Caco-2 (cell line): ENCODE measurements at regions not wholly inside any gene's neighbourhood (a gene's known extent, or its start where the extent isn't known, plus 50 kb on each side); places are given as distances from the start of the nearest gene placed in this dataset.

Experiments
- BruUV-seq: library from RNA; stranded (reverse); fragments of 400-500 nt; replicated peaks from 2 replicates; lab custom pipeline; 2021; lab: Mats Ljungman, UMichigan
- CTCF ChIA-PET: fragments of 300-600 bp; sonication (Branson Sonifier 250); formaldehyde crosslinking; loops from one replicate; lab custom pipeline; 2022; ENCODE audit warnings: antibody characterized with exemption; lab: Charles Lee
- POLR2A ChIA-PET: fragments of 300-600 bp; sonication (Branson Sonifier 250); formaldehyde crosslinking; loops from one replicate; lab custom pipeline; 2022; ENCODE audit warnings: antibody characterized with exemption; lab: Charles Lee
- DNase-seq, 2 experiments: peaks; one replicate each; pipeline versions ENCODE4 v3.0.0 to v3.0.0-alpha.2; 2020 to 2022
- H3K27me3 ChIP-seq: replicated peaks from 2 replicates; pipeline ENCODE4 v1.6.0; 2011; ENCODE audit warnings: low read length; ENCODE audit not compliant: control insufficient read depth, insufficient read depth
- H3K36me3 ChIP-seq: 2 replicates; pipeline ENCODE4 v1.5.1; 2011; ENCODE audit warnings: low read length; ENCODE audit not compliant: control insufficient read depth, insufficient read depth
- H3K4me1 ChIP-seq: fragments of 250-450 bp; sonication (Bioruptor Pico); 2 replicates; pipeline ENCODE4 v1.5.1; 2020; ENCODE audit warnings: mild to moderate bottlenecking
- H3K4me3 ChIP-seq: 2 replicates; pipeline ENCODE4 v1.5.1; 2011; ENCODE audit warnings: low read depth, mild to moderate bottlenecking, control low read depth, low read length
- H3K9me3 ChIP-seq: fragments of 250-450 bp; sonication (Bioruptor Pico); 2 replicates; pipeline ENCODE4 v1.5.1; 2020; ENCODE audit warnings: mild to moderate bottlenecking, moderate library complexity
- H3K27ac Mint-ChIP-seq: one replicate; pipeline ENCODE4 v1.8.0; 2022; ENCODE audit warnings: mixed read lengths; ENCODE audit not compliant: unreplicated experiment
- H3K27me3 Mint-ChIP-seq: one replicate; pipeline ENCODE4 v1.8.0; 2022; ENCODE audit warnings: mixed read lengths; ENCODE audit not compliant: insufficient read depth, unreplicated experiment
- H3K36me3 Mint-ChIP-seq: one replicate; pipeline ENCODE4 v1.8.0; 2022; ENCODE audit warnings: mild to moderate bottlenecking, mixed read lengths; ENCODE audit not compliant: insufficient read depth, unreplicated experiment
- H3K4me1 Mint-ChIP-seq: one replicate; pipeline ENCODE4 v1.8.0; 2022; ENCODE audit warnings: low read depth, mixed read lengths; ENCODE audit not compliant: unreplicated experiment
- H3K4me3 Mint-ChIP-seq: one replicate; pipeline ENCODE4 v1.8.0; 2022; ENCODE audit warnings: mild to moderate bottlenecking, moderate library complexity, mixed read lengths; ENCODE audit not compliant: unreplicated experiment
- H3K9me3 Mint-ChIP-seq: one replicate; pipeline ENCODE4 v1.8.0; 2022; ENCODE audit warnings: mixed read lengths; ENCODE audit not compliant: unreplicated experiment
- intact Hi-C: fragments of 100-400 bp; cut with micrococcal nuclease; formaldehyde crosslinking; loops from one replicate; pipeline ENCODE4 v1.10.0; 2022; ENCODE audit not compliant: unreplicated experiment
- TF ChIP-seq, protein P1 (sequence below), 2 experiments: fragments of 200-600 bp in 1 of 2; IDR thresholded peaks; 1 replicate in 1 of 2; 2 replicates in 1 of 2; pipeline versions ENCODE4 v1.5.1 to v1.8.0; 2011 to 2022; ENCODE audit warnings: antibody characterized with exemption in 1 of 2, control low read depth in 1 of 2, inconsistent platforms in 1 of 2, low read depth in 1 of 2, low read length in 1 of 2, mild to moderate bottlenecking in 1 of 2, moderate library complexity in 1 of 2; ENCODE audit not compliant: insufficient read depth in 1 of 2, severe bottlenecking in 1 of 2, unreplicated experiment in 1 of 2

DNA sequence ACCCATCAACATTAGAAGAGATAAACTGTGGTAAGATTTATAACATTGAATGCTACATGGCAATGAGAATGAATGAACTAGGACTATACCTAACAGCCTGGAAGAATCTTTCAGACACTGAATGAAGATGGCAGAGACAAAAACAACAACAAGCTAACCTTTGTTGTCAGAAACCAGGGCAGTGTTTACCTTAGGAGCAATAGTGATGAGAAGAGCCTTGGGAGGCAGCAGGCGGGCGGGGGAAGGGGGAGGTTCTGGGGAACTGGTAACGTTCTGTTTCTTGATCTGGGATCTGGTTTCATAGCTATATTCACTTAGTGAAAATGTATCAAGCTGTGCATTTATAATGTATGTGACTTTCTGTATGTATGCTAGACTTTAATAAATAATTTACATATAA lies 139.0 kb upstream of the TNRC6C start:
- Mint-ChIP-seq H3K4me3 (no peak overlapping the region), H3K27me3 (peaks cover 18% of the 10 kb centered on the region), H3K4me1 (no peaks in the 10 kb centered on the region), H3K36me3 (no peaks in the 10 kb centered on the region), H3K27ac (no peak overlapping the region), H3K9me3 (no peaks in the 10 kb centered on the region)
- no peaks in the 10 kb centered on the region for H3K9me3 ChIP-seq
- ChIA-PET POLR2A (no interaction called here), CTCF (no interaction called here)
- TF ChIP-seq, protein P1, sequence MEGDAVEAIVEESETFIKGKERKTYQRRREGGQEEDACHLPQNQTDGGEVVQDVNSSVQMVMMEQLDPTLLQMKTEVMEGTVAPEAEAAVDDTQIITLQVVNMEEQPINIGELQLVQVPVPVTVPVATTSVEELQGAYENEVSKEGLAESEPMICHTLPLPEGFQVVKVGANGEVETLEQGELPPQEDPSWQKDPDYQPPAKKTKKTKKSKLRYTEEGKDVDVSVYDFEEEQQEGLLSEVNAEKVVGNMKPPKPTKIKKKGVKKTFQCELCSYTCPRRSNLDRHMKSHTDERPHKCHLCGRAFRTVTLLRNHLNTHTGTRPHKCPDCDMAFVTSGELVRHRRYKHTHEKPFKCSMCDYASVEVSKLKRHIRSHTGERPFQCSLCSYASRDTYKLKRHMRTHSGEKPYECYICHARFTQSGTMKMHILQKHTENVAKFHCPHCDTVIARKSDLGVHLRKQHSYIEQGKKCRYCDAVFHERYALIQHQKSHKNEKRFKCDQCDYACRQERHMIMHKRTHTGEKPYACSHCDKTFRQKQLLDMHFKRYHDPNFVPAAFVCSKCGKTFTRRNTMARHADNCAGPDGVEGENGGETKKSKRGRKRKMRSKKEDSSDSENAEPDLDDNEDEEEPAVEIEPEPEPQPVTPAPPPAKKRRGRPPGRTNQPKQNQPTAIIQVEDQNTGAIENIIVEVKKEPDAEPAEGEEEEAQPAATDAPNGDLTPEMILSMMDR (IDR thresholded peaks at IDR 0.05; ENCODE audit: insufficient read depth in 1 of 2, low read depth in 1 of 2, low read length in 1 of 2, severe bottlenecking in 1 of 2, unreplicated experiment in 1 of 2) = no peak
- no peak overlapping the region for H3K4me3 ChIP-seq
- DNase-seq = no peak
- BruUV-seq = no TSS peak
- intact Hi-C loops = no loop called here
- H3K27me3 ChIP-seq = no peaks in the 10 kb centered on the region
- no peaks in the 10 kb centered on the region for H3K4me1 ChIP-seq
- no peaks in the 10 kb centered on the region for H3K36me3 ChIP-seq

GRCh38 chr17:77821114-77821513 lies 137.4 kb upstream of the TNRC6C start:
- CTCF ChIA-PET = no interaction called here
- no peak overlapping the region for H3K4me3 Mint-ChIP-seq
- peaks cover 18% of the 10 kb centered on the region for H3K27me3 Mint-ChIP-seq
- no peaks in the 10 kb centered on the region for H3K36me3 Mint-ChIP-seq
- H3K9me3 ChIP-seq = no peaks in the 10 kb centered on the region
- TF ChIP-seq, protein P1 (IDR thresholded peaks at IDR 0.05; ENCODE audit: insufficient read depth in 1 of 2, low read depth in 1 of 2, low read length in 1 of 2, severe bottlenecking in 1 of 2, unreplicated experiment in 1 of 2) = no peak
- BruUV-seq = no TSS peak
- DNase-seq = peak in 1 of 2 experiments; percentile 24
- H3K36me3 ChIP-seq = no peaks in the 10 kb centered on the region
- H3K27ac Mint-ChIP-seq = no peak overlapping the region
- intact Hi-C loops = loop anchor here (5.0 kb wide), 1 partner anchor 191 kb away; no protein-coding TSS in a partner anchor
- H3K4me1 Mint-ChIP-seq = no peaks in the 10 kb centered on the region
- H3K27me3 ChIP-seq = no peaks in the 10 kb centered on the region
- no peaks in the 10 kb centered on the region for H3K9me3 Mint-ChIP-seq
- H3K4me3 ChIP-seq = no peak overlapping the region
- POLR2A ChIA-PET = no interaction called here
- no peaks in the 10 kb centered on the region for H3K4me1 ChIP-seq

DNA sequence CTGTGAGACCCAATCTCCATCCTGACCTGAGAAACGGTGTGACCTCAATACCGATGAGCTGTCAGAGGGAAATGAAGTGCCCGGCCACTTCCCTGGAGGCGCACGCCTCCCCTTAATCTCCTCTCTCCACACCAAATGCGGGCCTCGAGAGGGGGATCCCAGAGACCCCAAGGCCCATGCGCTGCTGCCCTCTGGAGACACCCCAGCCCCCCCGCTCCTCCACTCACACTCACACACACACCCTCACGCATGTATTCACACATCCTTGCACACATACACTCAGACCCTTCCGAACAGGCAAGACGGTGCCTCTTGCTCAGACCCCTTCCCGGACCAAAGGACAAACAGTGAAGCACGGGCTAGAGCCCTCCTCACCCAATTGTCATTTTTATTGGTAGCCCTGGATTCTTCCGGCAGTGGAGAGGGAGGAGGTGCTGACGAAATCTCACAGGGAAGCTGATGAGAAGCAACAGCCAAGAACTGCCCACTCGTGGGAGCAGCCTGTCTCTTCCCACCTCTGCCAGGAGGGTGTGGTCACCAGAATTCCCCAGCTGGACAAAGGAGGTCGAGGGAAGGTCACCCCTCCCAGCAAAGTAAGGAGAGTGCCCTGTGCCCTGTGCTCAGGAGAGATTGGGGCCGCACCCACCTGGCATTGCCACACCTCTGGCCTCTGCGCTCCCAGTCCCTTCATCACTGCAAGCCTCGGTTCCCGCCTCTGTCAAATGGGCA lies 136.0 kb upstream of the TNRC6C start:
- H3K36me3 ChIP-seq = no peaks in the 10 kb centered on the region
- POLR2A ChIA-PET = no interaction called here
- CTCF ChIA-PET = no interaction called here
- H3K4me3 ChIP-seq = no peak overlapping the region
- Mint-ChIP-seq H3K27ac (no peak overlapping the region), H3K36me3 (no peaks in the 10 kb centered on the region), H3K27me3 (peaks cover 18% of the 10 kb centered on the region), H3K9me3 (no peaks in the 10 kb centered on the region), H3K4me3 (no peak overlapping the region), H3K4me1 (no peaks in the 10 kb centered on the region)
- BruUV-seq = no TSS peak
- TF ChIP-seq, protein P1 (IDR thresholded peaks at IDR 0.05; ENCODE audit: insufficient read depth in 1 of 2, low read depth in 1 of 2, low read length in 1 of 2, severe bottlenecking in 1 of 2, unreplicated experiment in 1 of 2) = no peak
- H3K27me3 ChIP-seq = no peaks in the 10 kb centered on the region
- H3K9me3 ChIP-seq = no peaks in the 10 kb centered on the region
- DNase-seq = no peak
- intact Hi-C loops = loop anchor here (5.0 kb wide), 1 partner anchor 190 kb away; no protein-coding TSS in a partner anchor
- no peaks in the 10 kb centered on the region for H3K4me1 ChIP-seq
